GM12873 (cell line): ENCODE measurements at regions not wholly inside any gene's neighbourhood (a gene's known extent, or its start where the extent isn't known, plus 50 kb on each side); places are given as distances from the start of the nearest gene placed in this dataset.

ENCODE experiments used
- TF ChIP-seq, protein P1 (sequence below): IDR thresholded peaks from 2 replicates; pipeline ENCODE4 v1.5.1; 2012; ENCODE audit warnings: low read depth, mild to moderate bottlenecking, moderate library complexity, low read length, control low read depth; ENCODE audit not compliant: insufficient read depth; ENCODE audit errors: missing control alignments

DNA sequence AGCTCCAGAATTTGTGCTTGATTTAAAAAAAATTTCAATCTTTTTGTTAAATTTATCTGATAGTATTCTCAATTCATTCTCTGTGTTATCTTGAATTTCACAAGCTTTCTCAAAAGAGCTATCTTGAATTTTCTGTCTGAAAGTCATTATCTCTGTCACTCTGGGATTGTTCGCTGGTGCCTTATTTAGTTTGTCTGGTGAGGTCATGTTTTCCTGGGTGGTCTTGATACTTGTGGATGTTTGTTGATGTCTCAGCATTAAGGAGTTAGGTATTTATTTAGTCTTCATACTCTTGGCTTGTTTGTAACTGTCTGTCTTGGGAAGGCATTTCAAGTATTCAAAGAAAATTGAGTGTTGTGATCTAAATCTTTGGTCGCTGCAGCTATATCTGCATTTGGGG is 106.3 kb downstream of the TNFSF13B start:
- TF ChIP-seq, protein P1, sequence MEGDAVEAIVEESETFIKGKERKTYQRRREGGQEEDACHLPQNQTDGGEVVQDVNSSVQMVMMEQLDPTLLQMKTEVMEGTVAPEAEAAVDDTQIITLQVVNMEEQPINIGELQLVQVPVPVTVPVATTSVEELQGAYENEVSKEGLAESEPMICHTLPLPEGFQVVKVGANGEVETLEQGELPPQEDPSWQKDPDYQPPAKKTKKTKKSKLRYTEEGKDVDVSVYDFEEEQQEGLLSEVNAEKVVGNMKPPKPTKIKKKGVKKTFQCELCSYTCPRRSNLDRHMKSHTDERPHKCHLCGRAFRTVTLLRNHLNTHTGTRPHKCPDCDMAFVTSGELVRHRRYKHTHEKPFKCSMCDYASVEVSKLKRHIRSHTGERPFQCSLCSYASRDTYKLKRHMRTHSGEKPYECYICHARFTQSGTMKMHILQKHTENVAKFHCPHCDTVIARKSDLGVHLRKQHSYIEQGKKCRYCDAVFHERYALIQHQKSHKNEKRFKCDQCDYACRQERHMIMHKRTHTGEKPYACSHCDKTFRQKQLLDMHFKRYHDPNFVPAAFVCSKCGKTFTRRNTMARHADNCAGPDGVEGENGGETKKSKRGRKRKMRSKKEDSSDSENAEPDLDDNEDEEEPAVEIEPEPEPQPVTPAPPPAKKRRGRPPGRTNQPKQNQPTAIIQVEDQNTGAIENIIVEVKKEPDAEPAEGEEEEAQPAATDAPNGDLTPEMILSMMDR, result no peak

DNA sequence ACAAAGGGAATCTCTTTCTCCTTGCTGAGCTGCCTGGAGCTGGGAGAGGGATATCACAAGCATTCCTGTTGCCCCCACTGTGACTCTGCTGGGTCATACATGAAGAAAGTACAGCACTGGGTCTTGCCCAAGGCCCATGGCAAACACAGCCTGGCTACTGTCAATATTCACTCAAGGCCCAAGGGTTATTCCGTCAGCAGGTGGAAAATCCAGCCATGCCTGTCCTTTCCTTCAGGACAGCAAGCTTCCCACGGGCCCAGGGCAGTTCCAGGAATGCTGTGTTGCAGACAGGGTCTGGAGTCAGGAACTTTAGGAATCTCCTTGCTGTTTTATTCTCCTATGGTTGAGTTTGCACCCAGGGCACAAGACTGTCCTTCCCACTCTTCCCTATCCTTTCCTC is 106.8 kb downstream of the TNFSF13B start:
- TF ChIP-seq, protein P1, result no peak

GRCh38 chr13:108377646-108378206 is 108.2 kb downstream of the TNFSF13B start:
- TF ChIP-seq, protein P1, result no peak

- TF ChIP-seq, protein P1, result no peak
These were observed 114.1 kb downstream of the TNFSF13B start for GRCh38 chr13:108383667-108384066.

DNA sequence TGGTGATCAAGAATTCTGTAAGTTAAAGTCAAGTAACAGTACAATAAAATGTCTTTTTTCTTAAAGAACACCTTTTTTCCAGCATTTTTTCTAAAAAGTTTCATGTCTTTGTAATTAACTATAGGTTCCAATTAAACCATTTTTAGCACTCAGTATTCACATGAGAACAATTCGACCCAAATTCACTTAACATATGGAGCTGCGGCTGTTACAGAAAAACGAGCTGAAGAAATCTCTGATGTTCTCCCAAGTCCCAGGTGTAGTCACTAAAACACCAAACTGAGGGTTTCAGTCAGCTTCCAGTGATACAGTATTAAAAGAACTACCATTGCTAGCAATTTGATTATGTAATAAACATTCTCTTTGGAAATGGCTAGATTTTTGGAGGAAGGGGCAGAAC is 117.6 kb downstream of the TNFSF13B start:
- TF ChIP-seq, protein P1, result no peak

DNA sequence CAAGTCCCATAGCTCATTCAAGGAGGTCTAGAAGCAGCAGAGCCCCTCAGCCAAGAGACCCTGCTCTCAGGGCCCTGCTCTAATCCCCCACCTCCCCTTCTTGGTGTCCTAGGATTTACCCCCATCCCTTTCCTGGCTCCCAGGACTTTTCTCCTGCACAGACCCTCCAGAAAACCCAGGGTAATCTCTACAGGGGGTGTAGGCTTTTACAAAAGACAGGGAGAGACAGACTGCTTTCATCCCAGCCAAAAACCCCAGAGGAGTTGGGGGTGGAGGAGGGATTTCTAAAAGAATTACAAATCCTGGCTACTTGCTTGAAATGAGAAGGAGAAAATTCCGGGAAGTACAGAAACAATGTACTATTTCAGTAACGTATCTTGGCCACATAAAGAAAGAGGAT is 133.3 kb downstream of the TNFSF13B start:
- TF ChIP-seq, protein P1, result no peak

- TF ChIP-seq, protein P1, result no peak
These were observed 138.0 kb downstream of the TNFSF13B start for GRCh38 chr13:108407495-108407894.

GRCh38 chr13:108408672-108409071 is 139.2 kb downstream of the TNFSF13B start:
- TF ChIP-seq, protein P1, result no peak
